ENCODE measurements at regions not wholly inside any gene's neighbourhood (a gene's known extent, or its start where the extent isn't known, plus 50 kb on each side); places are given as distances from the start of the nearest gene placed in this dataset.

DNA sequence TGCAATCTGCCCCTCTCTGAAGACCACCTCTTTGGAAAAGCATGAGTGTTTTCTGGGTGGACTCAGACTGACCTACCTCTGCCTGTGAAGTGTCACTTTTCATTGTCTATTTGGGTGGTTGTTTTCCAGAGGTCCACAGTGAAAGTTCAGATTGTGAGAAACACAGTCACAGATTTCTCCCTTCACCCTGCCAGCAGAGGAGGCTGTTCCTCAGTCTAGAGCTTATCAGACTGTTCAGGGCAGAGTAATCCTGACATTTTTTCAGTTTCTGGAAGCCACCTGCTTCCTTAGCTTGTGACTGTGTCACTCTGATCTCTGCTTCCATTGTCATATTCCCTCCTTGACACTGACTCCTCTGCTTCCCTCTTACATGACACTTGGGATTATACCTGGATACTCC, 55.4 kb upstream of the RMP24 start:
- intact Hi-C loops (cut with DNase I), result no loop called here

DNA sequence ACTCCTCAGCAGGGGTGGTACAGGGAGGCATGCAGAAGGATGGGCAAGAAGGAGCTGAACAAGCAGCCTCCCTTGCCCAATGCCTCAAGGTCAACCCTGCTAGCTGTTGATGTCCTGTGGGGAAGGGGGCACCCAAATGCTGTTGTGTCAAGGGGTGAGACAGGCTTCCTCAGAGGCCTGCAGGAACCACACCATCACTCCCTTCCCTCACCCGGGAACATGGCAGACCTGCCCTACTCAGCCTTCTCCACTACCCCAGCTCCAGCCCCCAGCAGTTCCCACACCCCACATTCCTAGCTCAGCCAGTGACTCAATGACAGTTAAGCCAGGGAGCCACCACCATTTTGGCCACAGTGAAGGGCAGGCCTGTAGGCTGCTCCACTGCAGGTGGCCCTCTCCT, 53.9 kb upstream of the RMP24 start:
- H3K27ac ChIP-seq, result no peak overlapping the region
- DNase-seq, result no peak
- no peaks in the 10 kb centered on the region for H3K36me3 ChIP-seq
- H3K9me3 ChIP-seq, result no peaks in the 10 kb centered on the region
- WGBS (ENCODE audit: insufficient coverage, low coverage, low lambda C conversion rate, missing lambda C conversion rate), result no CpG with 5 or more reads among the region's 1 CpG
- no peak overlapping the region for H3K4me3 ChIP-seq
- no peak for TF ChIP-seq POLR2A (IDR thresholded peaks at IDR 0.05)
- TF ChIP-seq, protein P1, sequence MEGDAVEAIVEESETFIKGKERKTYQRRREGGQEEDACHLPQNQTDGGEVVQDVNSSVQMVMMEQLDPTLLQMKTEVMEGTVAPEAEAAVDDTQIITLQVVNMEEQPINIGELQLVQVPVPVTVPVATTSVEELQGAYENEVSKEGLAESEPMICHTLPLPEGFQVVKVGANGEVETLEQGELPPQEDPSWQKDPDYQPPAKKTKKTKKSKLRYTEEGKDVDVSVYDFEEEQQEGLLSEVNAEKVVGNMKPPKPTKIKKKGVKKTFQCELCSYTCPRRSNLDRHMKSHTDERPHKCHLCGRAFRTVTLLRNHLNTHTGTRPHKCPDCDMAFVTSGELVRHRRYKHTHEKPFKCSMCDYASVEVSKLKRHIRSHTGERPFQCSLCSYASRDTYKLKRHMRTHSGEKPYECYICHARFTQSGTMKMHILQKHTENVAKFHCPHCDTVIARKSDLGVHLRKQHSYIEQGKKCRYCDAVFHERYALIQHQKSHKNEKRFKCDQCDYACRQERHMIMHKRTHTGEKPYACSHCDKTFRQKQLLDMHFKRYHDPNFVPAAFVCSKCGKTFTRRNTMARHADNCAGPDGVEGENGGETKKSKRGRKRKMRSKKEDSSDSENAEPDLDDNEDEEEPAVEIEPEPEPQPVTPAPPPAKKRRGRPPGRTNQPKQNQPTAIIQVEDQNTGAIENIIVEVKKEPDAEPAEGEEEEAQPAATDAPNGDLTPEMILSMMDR (IDR thresholded peaks at IDR 0.05), result no peak
- no peaks in the 10 kb centered on the region for H3K4me1 ChIP-seq
- intact Hi-C loops (cut with DNase I), result no loop called here
- no peaks in the 10 kb centered on the region for H3K27me3 ChIP-seq
- peak in 1 of 4 donors; percentile 28 for ATAC-seq

More for the DNA sequence above, 55.4 kb upstream of the RMP24 start:
- H3K4me3 ChIP-seq, result no peak overlapping the region
- no peak for DNase-seq
- no peak for ATAC-seq
- H3K4me1 ChIP-seq, result no peaks in the 10 kb centered on the region
- no peak overlapping the region for H3K27ac ChIP-seq
- no peaks in the 10 kb centered on the region for H3K27me3 ChIP-seq
- no peaks in the 10 kb centered on the region for H3K9me3 ChIP-seq
- H3K36me3 ChIP-seq, result no peaks in the 10 kb centered on the region
- TF ChIP-seq, protein P1 (IDR thresholded peaks at IDR 0.05), result peak in 1 of 4 donors; percentile 8
- no peak for TF ChIP-seq POLR2A (IDR thresholded peaks at IDR 0.05)

DNA sequence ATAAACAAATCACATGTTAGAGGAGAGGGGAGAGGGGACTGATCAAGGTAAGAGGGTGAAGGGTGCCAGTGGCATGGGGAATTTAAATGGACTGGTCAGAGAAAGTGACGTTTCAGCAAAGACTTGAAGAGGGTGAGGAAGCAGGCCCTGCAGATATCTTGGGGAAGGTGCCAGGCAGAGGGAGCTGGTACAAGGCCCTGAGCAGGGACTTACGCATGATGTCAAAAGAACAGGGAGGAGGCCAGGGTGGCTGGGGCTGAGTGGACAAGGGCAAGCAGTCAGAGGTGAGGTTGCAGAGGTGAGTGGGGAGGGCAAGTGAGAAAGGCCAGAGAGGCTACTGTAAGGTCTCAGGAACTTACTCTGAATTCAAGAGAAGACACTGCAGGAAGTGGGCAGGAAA, 53.3 kb upstream of the RMP24 start:
- H3K9me3 ChIP-seq, result no peaks in the 10 kb centered on the region
- no peak for ATAC-seq
- H3K36me3 ChIP-seq, result no peaks in the 10 kb centered on the region
- intact Hi-C loops (cut with DNase I), result no loop called here
- TF ChIP-seq POLR2A (IDR thresholded peaks at IDR 0.05), result no peak
- TF ChIP-seq, protein P1 (IDR thresholded peaks at IDR 0.05), result no peak
- no peak for DNase-seq
- WGBS (ENCODE audit: insufficient coverage, low coverage, low lambda C conversion rate, missing lambda C conversion rate), result 67% methylated on average over 2 of the region's 2 CpGs
- H3K4me1 ChIP-seq, result no peaks in the 10 kb centered on the region
- no peak overlapping the region for H3K4me3 ChIP-seq
- no peak overlapping the region for H3K27ac ChIP-seq
- no peaks in the 10 kb centered on the region for H3K27me3 ChIP-seq

DNA sequence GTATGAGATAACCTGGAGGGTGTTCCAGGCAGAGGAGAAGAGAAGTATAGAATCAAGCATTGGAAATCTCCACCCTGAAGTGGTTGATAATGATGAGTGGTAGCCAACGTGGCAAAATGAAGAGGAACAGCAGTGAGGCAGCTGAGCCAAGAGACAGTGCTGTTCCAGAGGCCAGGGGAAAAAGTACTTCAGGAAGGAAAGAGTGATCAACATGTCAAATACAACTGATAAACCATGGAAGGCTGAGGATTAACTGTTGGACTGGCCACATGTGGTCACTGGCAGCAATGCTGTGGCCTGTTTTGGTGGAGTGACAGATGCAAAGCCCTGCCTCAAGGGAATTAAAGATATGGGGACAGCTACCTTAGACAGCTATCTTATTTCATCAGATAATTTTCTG, 51.9 kb upstream of the RMP24 start:
- Histone ChIP-seq H3K27ac (no peak overlapping the region), H3K36me3 (no peaks in the 10 kb centered on the region), H3K4me3 (no peak overlapping the region), H3K27me3 (no peaks in the 10 kb centered on the region), H3K4me1 (no peaks in the 10 kb centered on the region), H3K9me3 (no peaks in the 10 kb centered on the region)
- TF ChIP-seq, protein P1 (IDR thresholded peaks at IDR 0.05), result no peak
- intact Hi-C loops (cut with DNase I), result no loop called here
- no peak for DNase-seq
- WGBS (ENCODE audit: insufficient coverage, low coverage, low lambda C conversion rate, missing lambda C conversion rate), result no CpG with 5 or more reads among the region's 1 CpG
- ATAC-seq, result no peak

MicroRNAs encoded in the stretch of these regions (microRNA counts, 767-probe panel; counts per million panel counts)
- 237 counts per million for microRNA hsa-miR-187-3p

Small RNAs in the stretch of these regions (microRNA-seq; reads per million reads assigned to microRNA genes)
- gene MIR187, result 50.3 to 74.9 reads per million in 2 donors

Small RNAs in the stretch of these regions (small RNA-seq; reads per million reads assigned to genes)
- 0 to 0.10 reads per million in 2 experiments for gene MIR187
